ENCODE measurements at regions not wholly inside any gene's neighbourhood (a gene's known extent, or its start where the extent isn't known, plus 50 kb on each side); places are given as distances from the start of the nearest gene placed in this dataset.

DNA sequence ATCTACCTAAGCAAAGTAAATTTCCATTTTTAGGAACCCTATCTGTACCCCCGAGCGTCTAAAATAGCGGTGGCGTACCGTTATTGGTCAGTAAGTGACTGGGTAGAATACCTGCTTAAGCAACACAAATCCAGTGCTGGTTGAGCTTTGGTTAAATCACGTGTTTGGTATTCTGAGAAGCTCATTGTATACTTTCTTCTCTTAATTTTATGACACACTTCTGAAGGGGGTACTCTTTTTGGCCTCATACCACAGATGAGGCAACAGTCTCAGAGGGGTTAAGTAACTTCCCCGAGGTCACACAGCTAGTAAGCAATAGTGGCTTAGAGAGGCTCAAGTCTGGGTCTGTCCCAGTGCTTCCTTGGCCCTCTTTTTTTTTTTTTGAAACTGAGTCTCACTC lies 151.2 kb downstream of the TFAP2C start:
- no peak for TF ChIP-seq POLR2A (IDR thresholded peaks at IDR 0.05; ENCODE audit: low read depth, low read length)
- no peak for TF ChIP-seq TAF1 (IDR thresholded peaks at IDR 0.05; ENCODE audit: borderline replicate concordance, low read depth, low read length)
